ENCODE measurements at regions not wholly inside any gene's neighbourhood (a gene's known extent, or its start where the extent isn't known, plus 50 kb on each side); places are given as distances from the start of the nearest gene placed in this dataset.

DNA sequence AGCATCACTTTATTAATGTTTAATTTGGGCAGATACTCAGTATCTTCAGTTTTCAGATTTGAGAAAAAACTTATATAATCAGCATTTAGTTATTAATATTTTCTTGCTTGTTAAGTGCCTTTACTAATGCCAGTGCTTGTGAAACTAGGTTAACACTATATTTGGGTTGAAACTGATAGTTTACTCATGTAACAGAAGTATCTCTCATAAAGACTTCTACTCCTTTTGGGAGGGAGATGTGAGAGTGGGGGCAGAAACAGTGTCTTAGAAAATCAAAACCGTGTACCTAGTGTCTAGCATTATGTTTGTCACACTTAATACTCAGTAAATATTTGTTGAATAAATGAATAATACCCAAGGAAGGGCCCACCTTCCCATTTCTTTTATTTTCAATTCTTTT, 129.5 kb downstream of the MSTN start:
- Mint-ChIP-seq H3K27ac (ENCODE audit: unreplicated experiment) (no peak overlapping the region), H3K9me3 (no peaks in the 10 kb centered on the region), H3K4me3 (no peak overlapping the region), H3K36me3 (ENCODE audit: low read depth) (no peaks in the 10 kb centered on the region), H3K4me1 (no peaks in the 10 kb centered on the region), H3K27me3 (ENCODE audit: low read depth) (no peaks in the 10 kb centered on the region)
- no peak for DNase-seq (ENCODE audit: low read depth, low spot score)
- no peak for TF ChIP-seq CTCF (conservative IDR thresholded peaks at IDR 0.05)

DNA sequence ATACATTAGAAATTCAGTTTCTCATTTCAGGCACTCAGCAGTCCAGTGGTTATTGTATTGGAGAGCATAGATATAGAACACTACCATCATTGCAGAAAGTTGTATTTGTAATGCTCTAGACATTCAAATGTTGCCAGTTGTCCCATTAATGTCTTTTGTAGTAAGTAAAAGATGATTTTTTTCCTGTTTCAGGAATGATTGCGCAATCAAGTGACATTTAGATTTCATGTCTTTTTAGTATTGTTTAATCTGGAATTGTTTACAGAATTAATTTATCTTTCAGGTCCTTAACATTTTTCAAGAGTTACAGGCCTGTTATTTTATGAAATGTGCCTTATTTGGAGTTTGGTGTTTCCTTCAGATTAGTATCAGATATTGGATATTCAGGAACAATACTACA, 134.7 kb downstream of the MSTN start:
- no peak overlapping the region for H3K27ac Mint-ChIP-seq (ENCODE audit: unreplicated experiment)
- H3K4me1 Mint-ChIP-seq, result no peaks in the 10 kb centered on the region
- no peak for DNase-seq (ENCODE audit: low read depth, low spot score)
- H3K36me3 Mint-ChIP-seq (ENCODE audit: low read depth), result no peaks in the 10 kb centered on the region
- no peak overlapping the region for H3K4me3 Mint-ChIP-seq
- TF ChIP-seq CTCF (conservative IDR thresholded peaks at IDR 0.05), result no peak
- no peaks in the 10 kb centered on the region for H3K27me3 Mint-ChIP-seq (ENCODE audit: low read depth)
- peaks cover 2% of the 10 kb centered on the region for H3K9me3 Mint-ChIP-seq
